Endothelial cell of umbilical vein (primary cell): ENCODE measurements at regions not wholly inside any gene's neighbourhood (a gene's known extent, or its start where the extent isn't known, plus 50 kb on each side); places are given as distances from the start of the nearest gene placed in this dataset.

ENCODE experiments used
- BruUV-seq: library from RNA; stranded (reverse); fragments of 400-500 nt; replicated peaks from 2 replicates; lab custom pipeline; 2021; lab: Mats Ljungman, UMichigan
- CTCF ChIA-PET: fragments of 300-600, 350-600 bp; sonication (Branson Sonifier 250); formaldehyde crosslinking; loops from one replicate; lab custom pipeline; 2021; ENCODE audit warnings: antibody characterized with exemption, inconsistent platforms; lab: Charles Lee
- POLR2A ChIA-PET: fragments of 300-600, 350-600 bp; sonication (Branson Sonifier 250); formaldehyde crosslinking; loops from one replicate; lab custom pipeline; 2021; ENCODE audit warnings: antibody characterized with exemption, inconsistent platforms; lab: Charles Lee
- DNase-seq: peaks from one replicate; pipeline ENCODE4 v3.0.0-alpha.2; 2011; ENCODE audit warnings: low read depth, low spot score
- FAIRE-seq: peaks from 2 replicates; lab custom pipeline; 2011; peaks lifted over from hg19 to GRCh38; lab: Jason Lieb, UNC
- H2AFZ ChIP-seq: 2 replicates; pipeline ENCODE4 v1.6.0; 2012; ENCODE audit warnings: low read depth, low read length, control low read depth, inconsistent platforms
- H3K27ac ChIP-seq: 2 replicates; pipeline ENCODE4 v1.5.1; 2011; ENCODE audit warnings: low read depth, mild to moderate bottlenecking, control low read depth, low read length, moderate library complexity; ENCODE audit not compliant: insufficient read depth
- H3K27me3 ChIP-seq, 2 experiments: 2 replicates each; pipeline versions ENCODE4 v1.6.0 to v1.6.1; 2011; ENCODE audit warnings: low read length in 2 of 2, mixed read lengths in 1 of 2; ENCODE audit not compliant: control insufficient read depth in 2 of 2, insufficient read depth in 2 of 2
- H3K36me3 ChIP-seq, 2 experiments: 2 replicates in 1 of 2; 3 replicates in 1 of 2; pipeline ENCODE4 v1.5.1; 2011; ENCODE audit warnings: low read length in 2 of 2, mild to moderate bottlenecking in 1 of 2, moderate library complexity in 1 of 2; ENCODE audit not compliant: control insufficient read depth in 2 of 2, insufficient read depth in 2 of 2; ENCODE audit errors: extremely low read depth in 1 of 2
- H3K4me1 ChIP-seq: 3 replicates; pipeline ENCODE4 v1.5.1; 2011; ENCODE audit warnings: mild to moderate bottlenecking, low read length; ENCODE audit not compliant: control insufficient read depth, insufficient read depth; ENCODE audit errors: extremely low read depth
- H3K4me2 ChIP-seq: 2 replicates; pipeline ENCODE4 v1.6.1; 2011; ENCODE audit warnings: low read length, control low read depth, mixed read lengths; ENCODE audit not compliant: insufficient read depth
- H3K4me3 ChIP-seq, 3 experiments: fragments of 200-600 bp in 1 of 3; sonication (generic), shearing (Covaris generic) in 1 of 3; replicated peaks in 1 of 3; 2 replicates each; pipeline ENCODE4 v1.5.1; 2011 to 2016; ENCODE audit warnings: control low read depth in 3 of 3, low read length in 3 of 3, mild to moderate bottlenecking in 2 of 3, inconsistent platforms in 1 of 3, low read depth in 1 of 3, moderate library complexity in 1 of 3; ENCODE audit not compliant: insufficient read depth in 1 of 3
- H3K79me2 ChIP-seq: 2 replicates; pipeline ENCODE4 v1.6.0; 2012; ENCODE audit warnings: low read length, inconsistent platforms; ENCODE audit not compliant: control insufficient read depth, insufficient read depth
- H3K9ac ChIP-seq: replicated peaks from 2 replicates; pipeline ENCODE3; 2011; ENCODE audit warnings: low read length, control low read depth; ENCODE audit not compliant: insufficient read depth; ENCODE audit errors: extremely low read depth
- H3K9me1 ChIP-seq: replicated peaks from 3 replicates; pipeline ENCODE4 v1.6.0; 2011; ENCODE audit warnings: mild to moderate bottlenecking, low read length; ENCODE audit not compliant: control insufficient read depth, insufficient read depth; ENCODE audit errors: extremely low read depth
- H3K9me3 ChIP-seq: replicated peaks from 2 replicates; pipeline ENCODE4 v1.5.1; 2012; ENCODE audit warnings: low read length, inconsistent platforms; ENCODE audit not compliant: control insufficient read depth, insufficient read depth
- H4K20me1 ChIP-seq: replicated peaks from 2 replicates; pipeline ENCODE3; 2011; ENCODE audit warnings: mild to moderate bottlenecking, low read length; ENCODE audit not compliant: control insufficient read depth, insufficient read depth; ENCODE audit errors: extremely low read depth
- EZH2 ChIP-seq: IDR thresholded peaks from 2 replicates; pipeline ENCODE4 v1.6.1; 2012; ENCODE audit warnings: borderline replicate concordance, low read depth, mild to moderate bottlenecking, moderate library complexity, low read length, inconsistent platforms; ENCODE audit not compliant: severe bottlenecking
- FOS ChIP-seq: IDR thresholded peaks from 2 replicates; pipeline ENCODE4 v1.6.1; 2011; ENCODE audit warnings: mild to moderate bottlenecking, low read length, moderate library complexity, borderline replicate concordance; ENCODE audit not compliant: insufficient read depth
- GATA2 ChIP-seq: IDR thresholded peaks from 2 replicates; pipeline ENCODE4 v1.7.0; 2011; ENCODE audit warnings: low read depth, mild to moderate bottlenecking, moderate library complexity, mixed read lengths, low read length; ENCODE audit not compliant: insufficient read length, insufficient read depth
- JUN ChIP-seq: IDR thresholded peaks from 2 replicates; pipeline ENCODE4 v1.6.1; 2011; ENCODE audit warnings: borderline replicate concordance, low read depth; ENCODE audit not compliant: insufficient read length, insufficient read depth
- MAX ChIP-seq: IDR thresholded peaks from 2 replicates; pipeline ENCODE4 v1.6.1; 2011; ENCODE audit not compliant: insufficient read depth, insufficient read length
- MYC ChIP-seq: IDR thresholded peaks from one replicate; pipeline ENCODE4 v1.6.1; 2011; ENCODE audit warnings: mild to moderate bottlenecking, low read depth, low read length
- POLR2A ChIP-seq: IDR thresholded peaks from 2 replicates; pipeline ENCODE4 v1.6.1; 2012; ENCODE audit warnings: low read depth, mild to moderate bottlenecking, control low read depth, low read length
- POLR2AphosphoS5 ChIP-seq: IDR thresholded peaks from 2 replicates; pipeline ENCODE4 v1.6.1; 2012; ENCODE audit warnings: low read depth, mild to moderate bottlenecking, control low read depth, low read length, moderate library complexity; ENCODE audit not compliant: insufficient read depth
- dilution Hi-C: fragments of 300-500 bp; cut with MboI; formaldehyde crosslinking; loops from one replicate; pipeline ENCODE4 v1.15.0; 2019; ENCODE audit warnings: low sequenced_read_pairs; ENCODE audit not compliant: extremely low pct_ligation_motif_present
- intact Hi-C: fragments of 100-400 bp; cut with micrococcal nuclease; formaldehyde crosslinking; loops from one replicate; pipeline ENCODE4 v1.10.0; 2022
- TF ChIP-seq, protein P1 (sequence below), 2 donors: IDR thresholded peaks; 1 replicate in 1 of 2; 2 replicates in 1 of 2; pipeline ENCODE4 v1.5.1; 2011; ENCODE audit warnings: low read length in 2 of 2, mild to moderate bottlenecking in 2 of 2, moderate library complexity in 2 of 2, control low read depth in 1 of 2, inconsistent platforms in 1 of 2, low read depth in 1 of 2; ENCODE audit not compliant: insufficient read depth in 1 of 2; ENCODE audit errors: extremely low read depth in 1 of 2

DNA sequence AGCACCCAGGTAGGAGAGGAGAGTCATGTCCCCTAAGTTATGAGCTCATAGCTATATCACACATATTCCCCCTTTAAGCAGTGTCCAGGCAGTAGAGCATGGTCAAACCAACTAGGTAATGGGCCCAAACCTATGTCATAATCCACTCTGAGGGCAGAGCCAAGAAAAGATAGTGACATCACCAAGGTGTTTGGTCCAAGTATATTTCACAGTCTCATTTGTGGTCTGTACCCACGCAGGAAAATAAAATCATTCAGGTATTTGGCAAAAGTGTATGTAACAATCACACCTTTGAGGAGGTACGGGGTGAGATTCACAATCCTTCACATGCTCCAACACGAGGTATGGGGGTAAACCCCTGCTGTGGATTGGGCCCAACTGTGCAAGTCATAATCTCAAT is 2112.8 kb downstream of the TP53TG3F start:
- no peak overlapping the region for H3K4me2 ChIP-seq
- H2AFZ ChIP-seq, result no peak overlapping the region
- H3K79me2 ChIP-seq, result no peaks in the 10 kb centered on the region
- BruUV-seq, result no TSS peak
- ChIA-PET CTCF (no interaction called here), POLR2A (no interaction called here)
- intact Hi-C loops (no loop called here), dilution Hi-C loops (no loop called here)
- no peaks in the 10 kb centered on the region for H3K4me1 ChIP-seq
- no peak overlapping the region for H3K27ac ChIP-seq
- H4K20me1 ChIP-seq, result no peaks in the 10 kb centered on the region
- H3K36me3 ChIP-seq, result no peaks in the 10 kb centered on the region
- DNase-seq, result no peak
- H3K27me3 ChIP-seq, result no peaks in the 10 kb centered on the region
- H3K9ac ChIP-seq, result no peak overlapping the region
- TF ChIP-seq GATA2 (no peak), FOS (no peak), MAX (no peak), EZH2 (no peak), JUN (no peak), MYC (no peak), POLR2A (no peak), POLR2AphosphoS5 (no peak)
- TF ChIP-seq, protein P1, sequence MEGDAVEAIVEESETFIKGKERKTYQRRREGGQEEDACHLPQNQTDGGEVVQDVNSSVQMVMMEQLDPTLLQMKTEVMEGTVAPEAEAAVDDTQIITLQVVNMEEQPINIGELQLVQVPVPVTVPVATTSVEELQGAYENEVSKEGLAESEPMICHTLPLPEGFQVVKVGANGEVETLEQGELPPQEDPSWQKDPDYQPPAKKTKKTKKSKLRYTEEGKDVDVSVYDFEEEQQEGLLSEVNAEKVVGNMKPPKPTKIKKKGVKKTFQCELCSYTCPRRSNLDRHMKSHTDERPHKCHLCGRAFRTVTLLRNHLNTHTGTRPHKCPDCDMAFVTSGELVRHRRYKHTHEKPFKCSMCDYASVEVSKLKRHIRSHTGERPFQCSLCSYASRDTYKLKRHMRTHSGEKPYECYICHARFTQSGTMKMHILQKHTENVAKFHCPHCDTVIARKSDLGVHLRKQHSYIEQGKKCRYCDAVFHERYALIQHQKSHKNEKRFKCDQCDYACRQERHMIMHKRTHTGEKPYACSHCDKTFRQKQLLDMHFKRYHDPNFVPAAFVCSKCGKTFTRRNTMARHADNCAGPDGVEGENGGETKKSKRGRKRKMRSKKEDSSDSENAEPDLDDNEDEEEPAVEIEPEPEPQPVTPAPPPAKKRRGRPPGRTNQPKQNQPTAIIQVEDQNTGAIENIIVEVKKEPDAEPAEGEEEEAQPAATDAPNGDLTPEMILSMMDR (IDR thresholded peaks at IDR 0.05; ENCODE audit: extremely low read depth in 1 of 2, insufficient read depth in 1 of 2, low read depth in 1 of 2, low read length in 2 of 2), result no peak
- no peaks in the 10 kb centered on the region for H3K9me1 ChIP-seq
- peaks cover 3% of the 10 kb centered on the region for H3K9me3 ChIP-seq
- FAIRE-seq, result no peak
- H3K4me3 ChIP-seq, result no peak overlapping the region
